Urinary bladder (tissue), 3 donors: ENCODE measurements at regions not wholly inside any gene's neighbourhood (a gene's known extent, or its start where the extent isn't known, plus 50 kb on each side); places are given as distances from the start of the nearest gene placed in this dataset.
"Not testable (repeated sequence)": the region's sequence is repeated elsewhere in the genome, so short reads cannot be mapped to it uniquely, and the experiment has no call there.

ENCODE experiments used
- DNase-seq: peaks from one replicate; pipeline ENCODE4 v3.0.0-alpha.2; 2015; ENCODE audit errors: extremely low spot score
- H3K27ac ChIP-seq: one replicate; pipeline ENCODE4 v1.5.1; 2013; ENCODE audit warnings: low read depth, mild to moderate bottlenecking, moderate library complexity
- H3K36me3 ChIP-seq: one replicate; pipeline ENCODE4 v1.6.1; 2013; ENCODE audit warnings: mild to moderate bottlenecking, moderate library complexity; ENCODE audit not compliant: insufficient read depth
- H3K4me1 ChIP-seq: one replicate; pipeline ENCODE4 v1.6.1; 2013; ENCODE audit warnings: mild to moderate bottlenecking, moderate library complexity; ENCODE audit not compliant: insufficient read depth
- H3K4me3 ChIP-seq: one replicate; pipeline ENCODE4 v1.5.1; 2013; ENCODE audit warnings: low read depth, low read length
- WGBS: extraction: QIAGEN DNeasy Blood & Tissue Kit; methylation state at CpG from one replicate; pipeline ENCODE4 v1.1.7; 2013; 5-methylcytosine and 5-hydroxymethylcytosine counted together
- donor health status: healthy with polysubstance abuse.
- donor health status: healthy.

- H3K4me1 ChIP-seq: no peaks in the 10 kb centered on the region
- no peak overlapping the region for H3K27ac ChIP-seq
- DNase-seq: no peak
- no peak overlapping the region for H3K4me3 ChIP-seq
- H3K36me3 ChIP-seq: no peaks in the 10 kb centered on the region
- WGBS: 58% methylated on average over 3 of the region's 3 CpGs
These were observed 50.5 kb upstream of the FOXP2 start for GRCh38 chr7:114364151-114364550.

DNA sequence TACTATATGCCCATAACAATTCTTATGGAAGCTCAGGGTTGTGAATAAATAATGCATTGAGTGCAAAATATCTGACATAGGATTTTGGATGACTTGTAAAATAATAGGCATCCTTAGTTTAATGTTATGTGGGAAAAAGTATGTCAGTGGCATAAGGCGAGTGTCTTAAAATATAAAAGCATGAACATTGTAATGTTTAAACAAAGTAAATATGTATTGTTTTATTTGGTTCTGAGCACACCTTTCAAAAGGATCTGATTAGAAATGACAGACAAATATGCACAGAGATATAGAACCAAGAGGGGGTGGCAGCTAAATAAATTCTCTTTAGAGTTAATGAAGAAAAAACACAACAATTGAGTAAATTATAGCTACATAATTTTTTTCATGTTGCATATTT is 51.3 kb upstream of the FOXP2 start:
- no peak overlapping the region for H3K27ac ChIP-seq
- H3K4me3 ChIP-seq: no peak overlapping the region
- no peaks in the 10 kb centered on the region for H3K4me1 ChIP-seq
- WGBS: 92% methylated on average over 1 of the region's 1 CpG
- no peaks in the 10 kb centered on the region for H3K36me3 ChIP-seq
- no peak for DNase-seq

GRCh38 chr7:114358911-114359310 is 55.7 kb upstream of the FOXP2 start:
- DNase-seq: no peak
- Histone ChIP-seq H3K4me1 (no peaks in the 10 kb centered on the region), H3K27ac (no peak overlapping the region), H3K36me3 (no peaks in the 10 kb centered on the region), H3K4me3 (no peak overlapping the region)
- WGBS: 94% methylated on average over 2 of the region's 2 CpGs

DNA sequence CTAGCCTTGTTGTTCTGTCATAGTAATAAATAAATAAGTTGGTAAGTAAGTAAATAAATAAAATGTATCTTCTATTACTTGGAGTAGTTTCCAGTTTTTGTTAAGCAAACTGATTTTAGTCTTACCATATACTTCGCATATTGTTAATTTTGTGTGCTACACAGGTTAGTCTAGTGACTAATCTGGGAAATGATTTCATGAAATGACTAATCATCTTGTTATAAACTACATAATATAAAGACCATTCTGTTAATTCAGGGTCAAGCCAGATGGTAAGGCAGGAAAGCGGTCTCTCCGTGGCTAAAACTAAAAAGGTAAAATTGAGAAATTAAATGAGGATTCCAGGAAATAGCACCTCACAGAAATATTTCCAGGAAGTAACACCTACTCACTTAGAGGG is 58.5 kb upstream of the FOXP2 start:
- H3K4me3 ChIP-seq: no peak overlapping the region
- WGBS: 91% methylated on average over 3 of the region's 3 CpGs
- H3K27ac ChIP-seq: no peak overlapping the region
- no peak for DNase-seq
- H3K4me1 ChIP-seq: no peaks in the 10 kb centered on the region
- H3K36me3 ChIP-seq: no peaks in the 10 kb centered on the region

- Histone ChIP-seq H3K4me3 (no peak overlapping the region), H3K36me3 (no peaks in the 10 kb centered on the region), H3K27ac (no peak overlapping the region), H3K4me1 (no peaks in the 10 kb centered on the region)
- no peak for DNase-seq
- 95% methylated on average over 1 of the region's 1 CpG for WGBS
These were observed 60.3 kb upstream of the FOXP2 start for GRCh38 chr7:114354306-114354705.

DNA sequence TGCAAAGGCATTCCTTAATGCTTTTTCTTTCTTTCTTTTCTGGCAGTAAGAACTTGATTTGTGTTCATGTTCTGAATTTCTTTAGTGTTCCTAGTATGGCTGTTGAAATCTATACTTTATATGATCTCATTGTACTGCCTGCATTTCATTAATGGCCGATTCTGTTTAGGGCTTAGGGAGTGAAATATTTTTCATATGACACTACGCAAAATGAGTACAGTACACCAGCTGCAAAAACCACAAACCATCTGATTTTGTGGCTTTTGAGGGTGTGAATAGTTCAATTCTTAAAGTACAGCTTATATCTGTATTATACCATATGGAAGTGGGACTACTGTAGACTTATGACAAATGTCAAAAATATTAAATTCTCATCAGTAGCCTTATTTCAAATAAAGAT is 69.1 kb upstream of the FOXP2 start:
- no peak overlapping the region for H3K27ac ChIP-seq
- no peak overlapping the region for H3K4me3 ChIP-seq
- 70% methylated on average over 2 of the region's 2 CpGs for WGBS
- DNase-seq: no peak
- H3K36me3 ChIP-seq: no peaks in the 10 kb centered on the region
- no peaks in the 10 kb centered on the region for H3K4me1 ChIP-seq

DNA sequence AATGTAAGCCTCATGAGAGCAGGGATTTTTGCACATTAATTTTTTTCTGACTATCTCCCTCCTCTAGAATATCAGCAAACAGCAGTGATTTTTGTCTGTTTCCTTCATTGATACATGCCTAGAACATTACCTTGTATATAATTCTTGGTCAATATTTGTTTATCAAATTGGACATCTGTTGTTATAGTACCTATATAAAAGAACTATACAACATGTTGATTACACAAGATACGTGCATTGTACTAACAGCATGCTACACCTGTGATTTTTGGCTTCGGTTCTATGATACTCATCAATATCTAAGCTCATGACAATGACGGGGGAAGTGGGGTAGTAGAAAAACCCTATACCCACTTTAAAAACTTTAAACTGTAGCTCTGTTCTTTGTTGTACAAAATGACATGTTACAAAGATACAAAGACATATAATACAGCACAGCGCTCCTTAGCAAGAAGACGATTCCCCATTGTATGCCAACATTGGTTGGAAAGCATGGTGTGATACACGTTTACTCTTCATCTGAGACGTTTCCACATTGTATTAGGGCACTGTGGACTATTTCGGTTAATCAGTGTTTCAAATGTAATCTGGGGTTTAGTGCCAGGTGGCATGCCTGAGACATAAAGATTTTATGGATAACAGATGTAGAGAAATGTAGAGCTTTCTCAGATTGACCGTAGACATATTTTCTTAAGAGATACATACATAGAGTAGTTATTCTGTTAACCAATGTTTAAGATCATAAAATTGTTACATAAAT is 70.5 kb upstream of the FOXP2 start:
- Histone ChIP-seq H3K27ac (no peak overlapping the region), H3K4me1 (no peaks in the 10 kb centered on the region), H3K36me3 (no peaks in the 10 kb centered on the region), H3K4me3 (no peak overlapping the region)
- WGBS: 82% methylated on average over 9 of the region's 9 CpGs
- DNase-seq: no peak

GRCh38 chr7:114342431-114343179 is 72.0 kb upstream of the FOXP2 start:
- WGBS: 93% methylated on average over 1 of the region's 1 CpG
- Histone ChIP-seq H3K36me3 (no peaks in the 10 kb centered on the region), H3K27ac (no peak overlapping the region), H3K4me1 (no peaks in the 10 kb centered on the region), H3K4me3 (no peak overlapping the region)
- no peak for DNase-seq

DNA sequence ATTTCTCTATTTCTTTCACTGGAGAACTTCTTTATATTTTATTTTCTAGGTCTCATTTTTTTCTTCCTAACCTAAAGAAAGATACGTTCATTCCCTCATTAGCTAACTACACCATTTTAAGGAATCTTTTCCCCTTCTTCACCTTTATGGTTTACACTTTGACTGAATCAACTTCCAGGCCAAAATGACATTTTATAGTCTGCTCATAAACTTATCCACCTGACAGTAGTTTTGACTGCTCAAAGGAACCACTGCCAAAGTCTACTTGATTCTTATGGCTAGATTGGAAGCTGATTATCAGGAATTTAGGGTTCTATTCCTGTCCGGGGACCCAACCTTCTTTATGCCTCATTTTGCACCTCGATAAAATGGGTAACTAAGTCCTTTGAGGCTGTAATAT is 73.0 kb upstream of the FOXP2 start:
- Histone ChIP-seq H3K27ac (no peak overlapping the region), H3K4me1 (no peaks in the 10 kb centered on the region), H3K36me3 (no peaks in the 10 kb centered on the region), H3K4me3 (no peak overlapping the region)
- DNase-seq: no peak
- 93% methylated on average over 3 of the region's 3 CpGs for WGBS

DNA sequence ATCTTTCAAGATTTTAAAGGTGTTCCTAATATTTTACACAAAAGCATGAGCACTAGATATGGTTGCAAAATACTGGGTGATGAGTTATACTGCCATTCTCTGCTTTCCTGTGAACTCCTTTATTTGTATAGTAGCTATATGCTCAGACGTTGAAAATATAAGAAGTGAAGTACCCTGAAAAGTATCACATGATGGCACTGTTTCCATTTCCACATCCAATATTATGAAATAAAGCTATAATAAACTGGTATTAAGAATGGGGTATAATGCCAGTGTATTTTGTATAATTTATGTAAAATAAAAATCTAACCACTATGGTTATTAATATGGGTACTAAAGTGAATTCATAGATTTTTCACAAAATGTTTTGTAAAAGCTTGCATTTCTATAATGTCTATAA is 79.6 kb upstream of the FOXP2 start:
- no peak overlapping the region for H3K4me3 ChIP-seq
- WGBS: 51% methylated on average over 1 of the region's 1 CpG
- H3K4me1 ChIP-seq: no peaks in the 10 kb centered on the region
- DNase-seq: no peak
- no peaks in the 10 kb centered on the region for H3K36me3 ChIP-seq
- H3K27ac ChIP-seq: no peak overlapping the region

- 96% methylated on average over 10 of the region's 10 CpGs for WGBS
- H3K27ac ChIP-seq, H3K4me3 ChIP-seq, DNase-seq, H3K36me3 ChIP-seq, H3K4me1 ChIP-seq: not testable (repeated sequence)
These were observed 85.2 kb upstream of the FOXP2 start for GRCh38 chr7:114329458-114329857.

DNA sequence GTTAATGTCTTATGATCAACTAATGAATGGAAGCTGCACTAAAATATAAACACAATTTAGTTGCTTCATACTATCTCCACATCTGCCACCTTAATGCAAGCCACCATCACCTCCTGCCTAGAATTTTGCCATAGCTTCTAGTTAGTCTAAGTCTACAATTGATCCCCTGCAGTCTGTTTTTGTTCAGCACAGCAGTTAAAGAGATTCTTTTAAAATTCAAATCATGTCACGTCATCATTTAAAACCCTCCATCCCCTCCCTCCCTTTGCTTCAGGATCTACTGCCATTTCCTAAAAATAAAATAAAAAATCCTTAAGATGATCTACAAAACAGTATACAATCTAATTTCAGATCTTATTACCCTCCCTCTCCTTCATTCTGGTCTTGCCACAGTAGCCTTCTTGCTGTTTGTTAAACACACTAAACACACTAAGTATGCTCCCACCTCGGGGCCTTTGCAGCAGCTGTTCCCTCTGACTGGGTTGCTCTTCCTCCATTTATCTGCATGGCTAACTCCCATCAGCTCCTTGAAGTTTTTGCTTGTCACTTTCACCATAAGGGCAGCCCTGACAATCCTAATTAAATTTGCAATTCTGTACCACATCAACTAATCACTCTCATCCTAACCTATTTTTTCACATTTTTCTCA is 97.0 kb upstream of the FOXP2 start:
- Histone ChIP-seq H3K4me1 (no peaks in the 10 kb centered on the region), H3K27ac (no peak overlapping the region), H3K36me3 (no peaks in the 10 kb centered on the region), H3K4me3 (no peak overlapping the region)
- WGBS: 41% methylated on average over 2 of the region's 2 CpGs
- DNase-seq: no peak

GRCh38 chr7:114312649-114313048 is 102.0 kb upstream of the FOXP2 start:
- no peak overlapping the region for H3K27ac ChIP-seq
- no peak overlapping the region for H3K4me3 ChIP-seq
- DNase-seq: no peak
- H3K4me1 ChIP-seq: no peaks in the 10 kb centered on the region
- WGBS: 93% methylated on average over 1 of the region's 1 CpG
- H3K36me3 ChIP-seq: no peaks in the 10 kb centered on the region
